HUES64 (cell line): ENCODE measurements at regions not wholly inside any gene's neighbourhood (a gene's known extent, or its start where the extent isn't known, plus 50 kb on each side); places are given as distances from the start of the nearest gene placed in this dataset.

Experiments
- H3K27ac ChIP-seq: 2 replicates; pipeline ENCODE4 v1.7.0; 2013; ENCODE audit warnings: low read depth, low read length, inconsistent platforms
- H3K27me3 ChIP-seq: 2 replicates; pipeline ENCODE4 v1.6.1; 2013; ENCODE audit warnings: mild to moderate bottlenecking, low read length; ENCODE audit not compliant: insufficient read depth
- H3K36me3 ChIP-seq: 2 replicates; pipeline ENCODE4 v1.6.1; 2013; ENCODE audit warnings: mild to moderate bottlenecking, low read length; ENCODE audit not compliant: insufficient read depth
- H3K4me1 ChIP-seq: 2 replicates; pipeline ENCODE4 v1.6.1; 2013; ENCODE audit warnings: mild to moderate bottlenecking, low read length, moderate library complexity; ENCODE audit not compliant: insufficient read depth
- H3K4me3 ChIP-seq: 2 replicates; pipeline ENCODE4 v1.5.1; 2013; ENCODE audit warnings: mild to moderate bottlenecking, low read length, moderate library complexity
- H3K9ac ChIP-seq: 2 replicates; pipeline ENCODE4 v1.6.1; 2013; ENCODE audit warnings: mild to moderate bottlenecking, low read depth, low read length
- H3K9me3 ChIP-seq: 2 replicates; pipeline ENCODE4 v1.6.1; 2013; ENCODE audit warnings: low read depth, low read length; ENCODE audit not compliant: insufficient read depth
- WGBS: fragments of 150-250, 120-280 bp; methylation state at CpG from one replicate; pipeline ENCODE4 v1.1.7; 2013; ENCODE audit warnings: missing lambda C conversion rate; 5-methylcytosine and 5-hydroxymethylcytosine counted together

DNA sequence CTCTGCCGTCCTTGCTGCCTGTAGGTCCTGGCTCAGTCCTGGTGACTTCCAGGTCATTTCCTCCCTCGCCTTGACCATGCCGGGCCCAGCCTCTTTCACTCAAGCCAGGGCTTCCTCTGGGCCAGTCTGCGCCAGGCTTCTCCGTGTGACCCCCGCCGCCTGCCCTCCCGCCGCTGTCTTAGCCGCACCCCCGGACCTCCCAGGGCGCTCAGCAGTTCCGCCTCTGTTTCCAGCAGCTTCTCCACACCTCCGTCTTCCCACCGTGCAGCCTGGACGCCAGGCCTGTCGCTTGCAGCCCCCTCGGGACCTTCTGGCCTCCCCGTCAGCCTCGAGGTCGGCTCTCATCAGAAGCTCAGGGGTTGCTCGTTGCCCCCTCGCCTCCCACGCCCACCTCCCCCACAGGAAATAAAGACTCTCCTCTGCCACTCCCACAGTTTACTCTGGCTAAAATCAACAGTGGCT is 123.0 kb upstream of the FZD8 start:
- Histone ChIP-seq H3K9ac (peak overlapping the region; percentile 38; the same call in 1 of the 2 replicates), H3K4me1 (peaks cover 10% of the 10 kb centered on the region; the same call in 1 of the 2 replicates)
- 40% methylated on average over 24 of the region's 24 CpGs for WGBS

DNA sequence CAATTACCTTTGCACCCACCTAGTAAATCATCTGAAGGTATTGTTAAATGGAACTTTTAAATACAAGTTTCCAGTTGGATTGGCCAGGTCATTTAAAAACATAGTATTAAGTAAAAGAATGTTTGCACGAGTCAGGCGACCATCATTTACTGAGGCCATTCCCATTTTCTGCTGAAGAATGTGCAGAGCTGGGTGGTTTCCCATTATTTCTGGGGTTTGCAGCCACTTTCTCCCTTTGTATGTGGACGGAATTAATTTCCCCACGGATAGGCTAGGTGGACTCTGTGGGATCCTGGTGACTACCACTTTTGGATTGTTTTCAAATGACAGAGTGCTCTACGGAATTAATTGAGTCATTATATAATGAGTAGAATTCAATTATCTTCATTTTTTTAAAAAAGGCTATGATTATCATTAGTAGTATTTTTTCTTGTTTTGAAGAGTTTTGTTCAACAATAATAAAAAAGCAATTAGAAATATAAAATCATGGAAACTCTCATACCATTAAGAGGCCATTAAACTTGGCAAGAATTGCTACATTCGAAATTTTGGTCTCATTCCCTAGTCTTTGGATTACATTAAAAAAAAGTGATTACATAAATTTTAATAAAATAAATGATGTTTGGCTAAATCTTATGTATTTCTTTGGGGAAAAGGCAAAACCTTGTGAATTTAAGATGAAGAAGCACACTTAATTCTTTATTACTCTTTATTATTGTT is 120.4 kb upstream of the FZD8 start:
- WGBS: 95% methylated on average over 6 of the region's 6 CpGs
- H3K27ac ChIP-seq: no peak overlapping the region
- H3K4me1 ChIP-seq: peaks cover 10% of the 10 kb centered on the region; the same call in 1 of the 2 replicates
- no peaks in the 10 kb centered on the region for H3K36me3 ChIP-seq
- H3K9ac ChIP-seq: no peak overlapping the region
- no peaks in the 10 kb centered on the region for H3K27me3 ChIP-seq
- no peaks in the 10 kb centered on the region for H3K9me3 ChIP-seq
- no peak overlapping the region for H3K4me3 ChIP-seq

More for the DNA sequence above, 123.0 kb upstream of the FZD8 start:
- no peak overlapping the region for H3K4me3 ChIP-seq
- H3K27ac ChIP-seq: no peak overlapping the region
- no peaks in the 10 kb centered on the region for H3K36me3 ChIP-seq
- no peaks in the 10 kb centered on the region for H3K27me3 ChIP-seq
- no peaks in the 10 kb centered on the region for H3K9me3 ChIP-seq

DNA sequence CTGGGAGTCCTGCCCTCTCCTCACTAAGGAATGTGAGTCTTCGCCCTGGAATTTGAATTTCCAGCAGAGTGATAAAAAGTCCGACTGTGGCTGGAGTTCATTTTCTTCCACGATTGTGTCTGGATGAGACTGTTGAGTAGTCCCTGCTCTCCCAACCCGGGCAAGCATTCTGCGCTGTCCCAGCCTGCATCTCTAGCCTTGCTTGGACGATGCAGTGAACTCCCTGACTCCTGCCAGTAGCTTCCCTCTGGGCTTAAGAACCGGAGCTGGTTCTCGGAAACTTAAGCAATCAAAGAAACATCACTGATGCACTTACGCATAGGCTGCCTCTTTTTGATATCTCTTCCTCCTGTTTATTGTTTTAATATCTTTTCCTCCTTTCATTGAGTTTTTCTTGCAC is 116.0 kb upstream of the FZD8 start:
- 95% methylated on average over 9 of the region's 9 CpGs for WGBS
- Histone ChIP-seq H3K4me1 (no peaks in the 10 kb centered on the region), H3K9ac (no peak overlapping the region), H3K4me3 (no peak overlapping the region), H3K27me3 (no peaks in the 10 kb centered on the region), H3K36me3 (no peaks in the 10 kb centered on the region), H3K9me3 (no peaks in the 10 kb centered on the region), H3K27ac (no peak overlapping the region)

DNA sequence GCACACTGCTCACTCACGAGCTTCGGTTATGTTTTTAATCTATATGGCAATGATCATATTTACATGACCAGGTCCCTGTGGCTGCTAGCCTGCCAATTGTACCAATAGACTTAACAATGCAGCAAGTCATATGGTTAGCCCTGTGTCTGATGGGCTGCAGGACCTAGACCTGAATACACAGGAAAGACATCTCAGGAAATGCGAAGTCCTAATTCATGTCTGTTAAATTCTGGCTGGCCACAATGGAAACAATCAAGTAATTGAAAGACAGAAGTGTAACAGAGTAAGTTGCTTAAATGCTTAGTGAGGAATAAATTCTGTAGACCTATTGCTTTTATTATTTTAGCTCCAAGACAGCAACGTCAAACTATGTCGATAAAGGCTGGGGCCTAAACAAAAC is 112.4 kb upstream of the FZD8 start:
- Histone ChIP-seq H3K4me3 (no peak overlapping the region), H3K4me1 (no peaks in the 10 kb centered on the region), H3K36me3 (no peaks in the 10 kb centered on the region), H3K27ac (no peak overlapping the region), H3K27me3 (no peaks in the 10 kb centered on the region), H3K9ac (no peak overlapping the region), H3K9me3 (no peaks in the 10 kb centered on the region)
- 91% methylated on average over 5 of the region's 5 CpGs for WGBS

DNA sequence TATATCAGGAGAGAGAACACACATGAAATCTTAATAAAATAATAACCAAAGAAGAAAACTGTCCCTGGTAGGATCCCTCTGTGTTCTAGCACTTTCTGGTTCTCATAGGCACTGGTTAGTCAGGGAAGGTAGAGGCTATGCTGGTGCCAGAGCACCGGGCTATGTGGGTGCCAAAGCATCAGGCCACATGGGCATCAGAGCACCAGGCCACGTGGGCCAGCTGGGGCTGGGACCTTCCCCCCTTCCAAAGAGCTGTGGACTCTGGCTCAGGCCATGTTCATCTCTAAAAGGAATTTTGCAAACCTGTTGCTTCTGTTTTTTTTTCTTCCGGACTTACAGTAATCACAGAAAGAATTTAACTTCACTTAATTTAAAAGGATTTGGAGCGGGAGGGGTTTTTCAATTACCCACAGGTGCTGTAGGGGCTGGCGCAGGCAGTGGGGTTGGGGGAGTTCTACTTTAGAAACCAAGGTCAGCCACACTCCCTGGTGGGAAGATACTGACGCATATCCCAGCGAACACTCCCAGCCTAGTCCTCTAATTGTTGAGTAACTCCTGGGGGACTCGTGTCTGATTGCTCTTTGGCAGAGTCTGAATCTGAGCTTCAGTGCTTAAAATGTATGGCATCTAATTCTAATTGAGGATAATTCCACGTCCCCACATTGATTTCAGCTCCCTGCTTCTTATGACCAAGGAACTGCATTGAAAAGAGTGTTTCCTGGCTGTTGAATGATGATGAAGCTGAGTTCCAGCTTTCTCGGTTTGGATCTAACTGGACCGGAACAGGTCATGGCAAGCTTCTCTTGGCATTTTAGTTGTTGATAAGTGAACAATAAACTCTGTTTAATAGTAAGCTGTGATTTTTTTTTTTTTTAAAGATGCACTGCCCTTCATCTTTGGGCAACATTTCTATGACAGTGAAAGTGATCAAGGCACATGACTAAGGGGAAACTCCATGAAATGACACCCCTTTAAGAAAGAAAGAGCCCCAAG is 110.7 kb upstream of the FZD8 start:
- Histone ChIP-seq H3K36me3 (no peaks in the 10 kb centered on the region), H3K4me1 (no peaks in the 10 kb centered on the region), H3K9ac (no peak overlapping the region), H3K4me3 (no peak overlapping the region), H3K9me3 (no peaks in the 10 kb centered on the region), H3K27ac (no peak overlapping the region), H3K27me3 (no peaks in the 10 kb centered on the region)
- 72% methylated on average over 11 of the region's 11 CpGs for WGBS

DNA sequence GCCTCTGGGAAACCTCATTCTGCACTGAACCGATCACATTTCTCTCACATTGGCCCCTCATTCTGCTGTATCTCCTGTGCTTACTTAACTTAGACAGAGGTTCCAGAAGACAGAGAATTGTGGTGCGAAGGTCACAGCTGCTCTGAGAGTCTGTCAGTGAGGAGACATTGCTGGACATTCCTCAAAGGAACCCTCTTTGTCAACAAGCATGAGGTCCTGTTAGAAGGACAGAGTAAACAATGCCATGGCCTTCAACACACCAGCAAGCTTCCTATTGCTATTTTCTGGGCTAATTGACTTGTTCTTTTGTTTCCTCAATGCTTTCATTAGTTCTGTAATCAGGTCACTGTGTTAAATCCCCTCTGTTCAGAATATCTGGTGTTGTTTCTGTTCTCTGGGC is 109.3 kb upstream of the FZD8 start:
- 91% methylated on average over 2 of the region's 2 CpGs for WGBS
- Histone ChIP-seq H3K9me3 (no peaks in the 10 kb centered on the region), H3K4me3 (no peak overlapping the region), H3K4me1 (no peaks in the 10 kb centered on the region), H3K9ac (no peak overlapping the region), H3K27me3 (no peaks in the 10 kb centered on the region), H3K36me3 (no peaks in the 10 kb centered on the region), H3K27ac (no peak overlapping the region)

DNA sequence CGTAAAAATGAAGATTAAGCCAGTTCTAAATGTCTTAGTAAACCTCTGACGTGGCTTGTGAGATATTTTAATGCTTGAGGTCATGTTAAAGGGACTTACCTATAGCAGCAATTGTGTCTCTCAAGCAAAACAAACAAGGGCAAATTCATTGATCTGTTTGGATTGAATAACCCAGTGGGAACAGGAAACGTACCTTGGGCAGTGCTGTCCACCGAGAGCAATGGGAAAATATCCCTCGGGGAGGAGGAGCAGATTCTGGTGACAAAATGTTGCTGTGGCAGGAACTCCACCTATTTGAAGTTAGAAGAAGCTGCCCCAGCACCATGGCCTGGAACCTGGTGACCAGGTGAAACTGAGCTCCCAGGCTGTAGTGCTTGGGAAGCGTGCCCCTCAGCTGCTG is 107.1 kb upstream of the FZD8 start:
- peaks cover 5% of the 10 kb centered on the region; the same call in 1 of the 2 replicates for H3K4me1 ChIP-seq
- no peaks in the 10 kb centered on the region for H3K9me3 ChIP-seq
- H3K4me3 ChIP-seq: no peak overlapping the region
- H3K27ac ChIP-seq: no peak overlapping the region
- H3K27me3 ChIP-seq: no peaks in the 10 kb centered on the region
- H3K36me3 ChIP-seq: no peaks in the 10 kb centered on the region
- WGBS: 91% methylated on average over 6 of the region's 6 CpGs
- no peak overlapping the region for H3K9ac ChIP-seq

DNA sequence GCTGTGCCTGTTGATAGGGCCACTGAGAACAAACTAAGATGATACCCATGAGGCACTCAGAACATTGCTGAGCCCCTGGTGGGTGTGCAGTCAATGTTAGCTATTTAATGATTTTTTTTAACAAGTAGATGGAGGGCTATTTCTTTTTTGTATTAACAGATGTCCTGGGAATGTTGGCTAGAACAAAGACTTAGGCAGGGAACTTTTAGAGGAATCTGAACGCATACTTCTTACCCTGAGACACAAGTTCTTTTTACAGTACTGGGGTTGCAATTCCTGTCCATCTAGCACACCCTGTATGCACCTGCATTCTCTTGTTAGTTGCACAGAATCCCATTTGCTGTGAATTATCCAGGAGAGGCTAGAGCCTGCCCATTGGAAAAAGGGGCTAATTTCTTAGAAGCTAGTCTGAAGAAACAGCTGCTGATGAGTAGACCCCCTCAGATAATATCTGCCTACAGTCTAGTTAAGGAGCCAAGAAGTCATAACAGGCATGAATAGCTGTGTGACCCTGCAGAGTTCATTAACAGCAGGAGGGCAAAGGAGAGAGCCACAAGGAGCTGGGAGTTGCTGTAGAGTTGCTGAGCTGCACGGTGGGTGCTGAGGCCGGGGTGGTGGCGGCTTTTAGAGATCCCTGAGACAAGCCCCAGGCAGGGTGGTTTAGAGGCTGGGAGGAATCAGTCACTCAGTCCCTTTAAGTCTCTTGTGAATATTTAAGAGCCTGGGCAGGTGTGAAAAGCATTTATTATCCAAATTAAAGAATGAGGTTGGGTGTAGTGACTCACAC is 103.7 kb upstream of the FZD8 start:
- H3K27ac ChIP-seq: no peak overlapping the region
- H3K27me3 ChIP-seq: no peaks in the 10 kb centered on the region
- peaks cover 5% of the 10 kb centered on the region; the same call in 1 of the 2 replicates for H3K4me1 ChIP-seq
- WGBS: 77% methylated on average over 4 of the region's 4 CpGs
- H3K36me3 ChIP-seq: no peaks in the 10 kb centered on the region
- no peaks in the 10 kb centered on the region for H3K9me3 ChIP-seq
- H3K4me3 ChIP-seq: no peak overlapping the region
- H3K9ac ChIP-seq: no peak overlapping the region

DNA sequence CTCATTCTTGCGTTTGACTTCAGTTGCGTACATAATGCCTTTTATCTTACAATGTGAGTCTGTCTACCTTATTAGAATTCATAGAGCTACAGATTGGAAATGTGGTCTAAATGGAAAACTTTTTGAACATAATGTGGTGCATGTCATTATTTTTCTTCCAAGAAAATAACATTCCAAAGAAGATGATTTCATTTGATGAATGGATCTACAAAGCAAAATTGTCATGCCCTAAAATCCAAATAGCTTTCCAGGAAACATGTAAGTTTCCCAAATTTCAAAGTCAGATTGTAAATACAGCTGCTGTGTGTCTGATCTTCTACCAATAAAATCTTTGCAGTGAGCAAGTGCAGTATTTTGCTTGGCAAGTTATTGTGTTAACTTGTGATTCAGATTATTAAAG is 101.8 kb upstream of the FZD8 start:
- no peak overlapping the region for H3K27ac ChIP-seq
- H3K27me3 ChIP-seq: no peaks in the 10 kb centered on the region
- H3K9ac ChIP-seq: no peak overlapping the region
- H3K9me3 ChIP-seq: no peaks in the 10 kb centered on the region
- H3K4me3 ChIP-seq: no peak overlapping the region
- H3K4me1 ChIP-seq: peaks cover 5% of the 10 kb centered on the region; the same call in 1 of the 2 replicates
- no peaks in the 10 kb centered on the region for H3K36me3 ChIP-seq
- WGBS: 70% methylated on average over 2 of the region's 2 CpGs

DNA sequence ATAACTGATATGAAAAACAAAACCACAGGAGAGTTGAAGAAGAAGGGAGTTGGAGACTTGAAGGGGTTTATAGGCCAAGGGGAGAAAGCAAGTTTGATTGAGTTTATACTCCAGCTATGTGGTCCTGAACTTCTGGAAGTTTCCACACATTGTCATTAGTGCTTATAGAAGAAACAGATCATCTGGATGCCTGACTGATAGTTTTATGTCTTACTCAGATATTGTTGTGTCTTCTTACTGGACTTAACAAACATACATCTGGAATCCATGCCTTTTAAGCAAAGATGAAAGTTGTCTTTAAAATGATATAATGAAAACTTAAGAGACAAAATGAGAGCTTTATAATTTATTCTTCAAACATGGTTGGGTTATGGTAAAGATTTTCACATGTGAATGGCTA is 101.3 kb upstream of the FZD8 start:
- Histone ChIP-seq H3K9me3 (no peaks in the 10 kb centered on the region), H3K4me1 (peaks cover 5% of the 10 kb centered on the region; the same call in 1 of the 2 replicates), H3K9ac (no peak overlapping the region), H3K27me3 (no peaks in the 10 kb centered on the region), H3K36me3 (no peaks in the 10 kb centered on the region), H3K27ac (no peak overlapping the region), H3K4me3 (no peak overlapping the region)
